GM23338 (cell line): ENCODE measurements at regions not wholly inside any gene's neighbourhood (a gene's known extent, or its start where the extent isn't known, plus 50 kb on each side); places are given as distances from the start of the nearest gene placed in this dataset.
A peak's percentile ranks its signal among the peaks of the same experiment; 100 is the strongest.

ENCODE experiments used
- ATAC-seq: fragments of 200-7000 bp; cut with Tn5 transposase; 3 replicates; pipeline ENCODE4 v1.9.1; 2020
- DNase-seq: peaks from one replicate; pipeline ENCODE4 v3.0.0-alpha.2; 2015; ENCODE audit warnings: low spot score
- H2AFZ ChIP-seq: fragments of 200-600 bp; sonication (generic); 2 replicates; pipeline ENCODE4 v1.8.0; 2016; ENCODE audit warnings: antibody characterized with exemption, mild to moderate bottlenecking, moderate library complexity
- H3F3A ChIP-seq: fragments of 200-600 bp; sonication (generic); replicated peaks from 2 replicates; pipeline ENCODE4 v1.8.0; 2017; ENCODE audit warnings: antibody characterized with exemption, mixed run types, low read depth
- H3K27ac ChIP-seq: fragments of 200-600 bp; sonication (generic); 2 replicates; pipeline ENCODE4 v1.6.1; 2016; ENCODE audit warnings: low read depth
- H3K27me3 ChIP-seq: fragments of 200-600 bp; sonication (generic); 2 replicates; pipeline ENCODE4 v1.8.0; 2016; ENCODE audit warnings: mild to moderate bottlenecking, mixed run types, moderate library complexity; ENCODE audit not compliant: insufficient read depth
- H3K36me3 ChIP-seq: fragments of 200-600 bp; sonication (generic); 2 replicates; pipeline ENCODE4 v1.8.0; 2016; ENCODE audit warnings: mild to moderate bottlenecking; ENCODE audit not compliant: insufficient read depth
- H3K4me1 ChIP-seq: fragments of 200-600 bp; sonication (generic); 2 replicates; pipeline ENCODE4 v1.8.0; 2016; ENCODE audit warnings: mild to moderate bottlenecking, moderate library complexity; ENCODE audit not compliant: insufficient read depth
- H3K4me2 ChIP-seq: fragments of 200-600 bp; sonication (generic); 2 replicates; pipeline ENCODE4 v1.7.1; 2017; ENCODE audit warnings: mixed run types
- H3K4me3 ChIP-seq: fragments of 200-600 bp; sonication (generic); 2 replicates; pipeline ENCODE4 v1.6.1; 2016; ENCODE audit warnings: mixed run types
- H3K79me2 ChIP-seq: fragments of 200-600 bp; sonication (generic); replicated peaks from 2 replicates; pipeline ENCODE4 v1.8.0; 2017; ENCODE audit warnings: mild to moderate bottlenecking; ENCODE audit not compliant: insufficient read depth
- H3K9me2 ChIP-seq: fragments of 200-600 bp; sonication (generic); 2 replicates; pipeline ENCODE4 v1.8.0; 2017; ENCODE audit not compliant: insufficient read depth
- H4K20me1 ChIP-seq: fragments of 200-600 bp; sonication (generic); replicated peaks from 2 replicates; pipeline ENCODE4 v1.8.0; 2017; ENCODE audit warnings: mild to moderate bottlenecking; ENCODE audit not compliant: insufficient read depth
- H3K27ac Mint-ChIP-seq: 2 replicates; pipeline ENCODE4 v1.8.0; 2020; ENCODE audit warnings: inconsistent platforms, mild to moderate bottlenecking, moderate library complexity, mixed read lengths
- H3K27me3 Mint-ChIP-seq: 3 replicates; pipeline ENCODE4 v1.8.0; 2022; ENCODE audit warnings: low read depth, mild to moderate bottlenecking, moderate library complexity, mixed read lengths, inconsistent platforms; ENCODE audit not compliant: insufficient read depth, poor library complexity
- H3K36me3 Mint-ChIP-seq: 3 replicates; pipeline ENCODE4 v1.8.0; 2021; ENCODE audit warnings: low read depth, mild to moderate bottlenecking, inconsistent platforms, moderate library complexity, mixed read lengths
- H3K4me1 Mint-ChIP-seq: 3 replicates; pipeline ENCODE4 v1.8.0; 2020; ENCODE audit warnings: mild to moderate bottlenecking, inconsistent platforms, mixed read lengths
- H3K4me3 Mint-ChIP-seq: 3 replicates; pipeline ENCODE4 v1.8.0; 2021; ENCODE audit warnings: moderate library complexity, mild to moderate bottlenecking, inconsistent platforms, mixed read lengths
- H3K9me3 Mint-ChIP-seq: 3 replicates; pipeline ENCODE4 v1.8.0; 2020; ENCODE audit warnings: moderate library complexity, mild to moderate bottlenecking, inconsistent platforms, mixed read lengths
- CREB1 ChIP-seq: fragments of 250-450 bp; sonication (Bioruptor Pico); IDR thresholded peaks from 2 replicates; pipeline ENCODE4 v1.5.0; 2020; ENCODE audit warnings: low read depth, mild to moderate bottlenecking, moderate library complexity
- CTCF ChIP-seq, 2 experiments: fragments of 200-600 bp in 1 of 2; sonication (generic) in 1 of 2; conservative IDR thresholded peaks; 2 replicates each; pipeline versions ENCODE4 v1.5.1 to v1.6.1; 2016 to 2017; ENCODE audit warnings: antibody characterized with exemption in 2 of 2, low read depth in 2 of 2, mild to moderate bottlenecking in 2 of 2, moderate library complexity in 1 of 2
- EZH2 ChIP-seq: fragments of 200-600 bp; sonication (generic); IDR thresholded peaks from one replicate; pipeline ENCODE4 v1.8.0; 2017; ENCODE audit warnings: antibody characterized with exemption, mild to moderate bottlenecking, low read depth; ENCODE audit not compliant: unreplicated experiment
- EZH2phosphoT487 ChIP-seq: fragments of 200-600 bp; sonication (generic); IDR thresholded peaks from one replicate; pipeline ENCODE4 v1.8.1; 2018; ENCODE audit warnings: antibody characterized with exemption; ENCODE audit not compliant: unreplicated experiment
- JUNB ChIP-seq: IDR thresholded peaks from one replicate; pipeline ENCODE4 v1.6.1; 2016; ENCODE audit warnings: antibody characterized with exemption; ENCODE audit not compliant: unreplicated experiment
- NANOG ChIP-seq: IDR thresholded peaks from 2 replicates; pipeline ENCODE4 v1.6.1; 2016; ENCODE audit warnings: antibody characterized with exemption, borderline replicate concordance
- REST ChIP-seq: IDR thresholded peaks from one replicate; pipeline ENCODE4 v1.6.1; 2018; ENCODE audit warnings: antibody characterized with exemption; ENCODE audit not compliant: unreplicated experiment
- STAT1 ChIP-seq: IDR thresholded peaks from one replicate; pipeline ENCODE4 v1.6.1; 2016; ENCODE audit warnings: antibody characterized with exemption; ENCODE audit not compliant: unreplicated experiment
- ZNF114 ChIP-seq: fragments of 250-450 bp; sonication (Bioruptor Pico); IDR thresholded peaks from 2 replicates; pipeline ENCODE4 v1.5.0; 2020; ENCODE audit warnings: mild to moderate bottlenecking, moderate library complexity
- ZNF331 ChIP-seq: fragments of 250-450 bp; sonication (Bioruptor Pico); IDR thresholded peaks from 2 replicates; pipeline ENCODE4 v1.5.0; 2020; ENCODE audit warnings: low read depth, mild to moderate bottlenecking, moderate library complexity
- ZNF462 ChIP-seq: fragments of 250-450 bp; sonication (Bioruptor Pico); IDR thresholded peaks from 2 replicates; pipeline ENCODE4 v1.5.0; 2020; ENCODE audit warnings: mild to moderate bottlenecking, moderate library complexity

GRCh38 chr10:125407557-125407956 lies 247.2 kb upstream of the CTBP2 start:
- H2AFZ ChIP-seq = no peak overlapping the region
- H3K4me2 ChIP-seq = no peak overlapping the region
- peaks cover 3% of the 10 kb centered on the region; the same call in 1 of the 2 replicates for H3K36me3 ChIP-seq
- DNase-seq = no peak
- peaks cover 21% of the 10 kb centered on the region for H3K9me3 Mint-ChIP-seq
- no peaks in the 10 kb centered on the region for H3K27me3 ChIP-seq
- no peaks in the 10 kb centered on the region for H4K20me1 ChIP-seq
- H3K4me3 ChIP-seq = no peak overlapping the region
- H3K27ac ChIP-seq = no peak overlapping the region
- H3F3A ChIP-seq = no peaks in the 10 kb centered on the region
- ATAC-seq = no peak
- peaks cover 18% of the 10 kb centered on the region for H3K36me3 Mint-ChIP-seq
- no peak for TF ChIP-seq ZNF331 (CRISPR knock-in tag)
- no peak for TF ChIP-seq CTCF (conservative IDR thresholded peaks at IDR 0.05; ENCODE audit: low read depth in 2 of 2)
- TF ChIP-seq CREB1 (CRISPR knock-in tag) = no peak
- no peak for TF ChIP-seq JUNB
- no peak for TF ChIP-seq ZNF462 (CRISPR knock-in tag)
- TF ChIP-seq STAT1 = no peak
- TF ChIP-seq REST = no peak
- TF ChIP-seq EZH2phosphoT487 = no peak
- TF ChIP-seq ZNF114 (CRISPR knock-in tag) = no peak
- TF ChIP-seq EZH2 = no peak
- TF ChIP-seq NANOG = no peak
- no peak overlapping the region for H3K4me3 Mint-ChIP-seq
- H3K79me2 ChIP-seq = no peaks in the 10 kb centered on the region
- peak overlapping the region; percentile 74; the same call in 1 of the 2 replicates for H3K27ac Mint-ChIP-seq
- H3K4me1 Mint-ChIP-seq = peaks cover 7% of the 10 kb centered on the region
- peaks cover 2% of the 10 kb centered on the region for H3K27me3 Mint-ChIP-seq
- peaks cover 11% of the 10 kb centered on the region for H3K9me2 ChIP-seq
- no peaks in the 10 kb centered on the region for H3K4me1 ChIP-seq
